MCF 10A (cell line): ENCODE measurements at regions not wholly inside any gene's neighbourhood (a gene's known extent, or its start where the extent isn't known, plus 50 kb on each side); places are given as distances from the start of the nearest gene placed in this dataset.
"Not testable (repeated sequence)": the region's sequence is repeated elsewhere in the genome, so short reads cannot be mapped to it uniquely, and the experiment has no call there.

ENCODE experiments used
- BruUV-seq: library from RNA; stranded (reverse); fragments of 400-500 nt; replicated peaks from 2 replicates; lab custom pipeline; 2021; lab: Mats Ljungman, UMichigan
- CTCF ChIA-PET: fragments of 300-600 bp; sonication (Branson Sonifier 250); formaldehyde crosslinking; extraction: SDS; loops from one replicate; lab custom pipeline; 2021; ENCODE audit warnings: antibody characterized with exemption, inconsistent platforms; lab: Yijun Ruan, JAX
- POLR2A ChIA-PET: fragments of 300-600, 350-650 bp; sonication (Branson Sonifier 250); formaldehyde crosslinking; extraction: SDS; loops from one replicate; lab custom pipeline; 2020; ENCODE audit warnings: antibody characterized with exemption, inconsistent platforms; lab: Yijun Ruan, JAX
- DNase-seq: peaks from one replicate; pipeline ENCODE4 v3.0.0-alpha.2; 2018; ENCODE audit not compliant: unreplicated experiment
- H3K27ac Mint-ChIP-seq: one replicate; pipeline ENCODE4 v1.8.0; 2022; ENCODE audit warnings: mild to moderate bottlenecking, low read depth, mixed read lengths; ENCODE audit not compliant: unreplicated experiment
- H3K27me3 Mint-ChIP-seq: one replicate; pipeline ENCODE4 v1.8.0; 2022; ENCODE audit warnings: mixed read lengths; ENCODE audit not compliant: insufficient read depth, unreplicated experiment
- H3K36me3 Mint-ChIP-seq: one replicate; pipeline ENCODE4 v1.8.0; 2022; ENCODE audit warnings: mild to moderate bottlenecking, moderate library complexity, mixed read lengths; ENCODE audit not compliant: insufficient read depth, unreplicated experiment
- H3K4me1 Mint-ChIP-seq: one replicate; pipeline ENCODE4 v1.8.0; 2022; ENCODE audit warnings: mixed read lengths; ENCODE audit not compliant: insufficient read depth, unreplicated experiment
- H3K4me3 Mint-ChIP-seq: one replicate; pipeline ENCODE4 v1.8.0; 2022; ENCODE audit warnings: mild to moderate bottlenecking, moderate library complexity, mixed read lengths; ENCODE audit not compliant: unreplicated experiment
- H3K9me3 Mint-ChIP-seq: one replicate; pipeline ENCODE4 v1.8.0; 2022; ENCODE audit warnings: mixed read lengths; ENCODE audit not compliant: unreplicated experiment
- intact Hi-C: fragments of 100-400 bp; cut with micrococcal nuclease; formaldehyde crosslinking; loops from 2 replicates; pipeline ENCODE4 v1.14.1; 2022

DNA sequence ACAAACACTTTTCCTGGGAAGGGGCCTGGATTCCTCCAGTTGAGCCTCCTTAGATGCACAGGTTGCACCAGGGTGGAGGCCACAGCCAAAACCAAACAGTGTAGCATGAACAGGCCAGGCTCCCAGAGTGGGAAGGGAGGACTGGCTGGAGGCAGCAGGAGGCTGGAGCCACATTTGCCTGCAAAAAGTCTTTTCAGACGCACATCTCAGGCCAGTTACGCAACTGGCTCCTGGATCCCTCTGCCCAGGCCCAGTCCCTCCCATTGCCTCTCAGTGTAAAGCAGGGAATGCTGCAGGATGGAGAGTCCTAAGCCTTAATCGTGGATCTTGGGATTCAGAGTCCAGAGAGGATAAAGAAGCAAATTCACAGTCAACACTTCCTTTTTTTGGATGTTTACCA, 305.1 kb upstream of the PLGLB1 start:
- H3K36me3 Mint-ChIP-seq, POLR2A ChIA-PET, BruUV-seq, intact Hi-C loops, DNase-seq, H3K4me3 Mint-ChIP-seq, H3K9me3 Mint-ChIP-seq, CTCF ChIA-PET, H3K27ac Mint-ChIP-seq, H3K4me1 Mint-ChIP-seq, H3K27me3 Mint-ChIP-seq: not testable (repeated sequence)

DNA sequence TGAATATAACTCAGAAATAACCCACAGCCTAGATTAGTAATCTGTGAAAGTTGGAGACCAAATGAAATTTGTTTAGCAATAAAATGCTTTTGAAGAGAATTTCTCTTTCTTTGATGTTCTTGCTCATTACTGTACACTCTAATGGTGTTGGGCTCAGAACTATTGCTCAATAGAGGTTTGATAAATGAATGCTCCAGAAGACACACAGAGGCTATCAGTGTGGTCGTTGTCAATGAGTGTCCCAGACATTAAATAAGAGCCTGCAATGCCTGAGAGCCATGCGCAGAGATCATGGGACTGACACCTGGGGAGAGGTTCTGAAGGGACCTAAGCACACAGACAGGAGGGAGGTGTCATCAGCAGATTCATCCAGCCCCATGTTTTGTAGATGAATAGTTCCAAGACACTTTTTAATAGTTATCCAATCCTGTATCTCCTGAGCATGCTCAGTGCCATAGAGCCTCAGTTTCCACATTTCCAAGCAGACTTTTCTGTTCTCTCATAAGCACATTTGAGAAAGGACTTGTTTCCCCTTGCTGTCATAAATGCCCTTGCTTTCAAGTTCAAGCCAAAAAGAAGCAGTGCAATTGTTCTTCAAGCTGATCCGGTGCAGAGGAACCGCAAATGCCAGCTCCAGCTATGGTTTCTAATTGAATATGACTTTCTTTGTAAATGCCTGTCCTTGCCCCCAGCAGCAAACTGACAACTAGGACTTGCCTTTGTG, 306.2 kb upstream of the PLGLB1 start:
- DNase-seq, H3K4me1 Mint-ChIP-seq, H3K9me3 Mint-ChIP-seq, H3K27me3 Mint-ChIP-seq, intact Hi-C loops, BruUV-seq, CTCF ChIA-PET, H3K36me3 Mint-ChIP-seq, H3K27ac Mint-ChIP-seq, H3K4me3 Mint-ChIP-seq, POLR2A ChIA-PET: not testable (repeated sequence)

DNA sequence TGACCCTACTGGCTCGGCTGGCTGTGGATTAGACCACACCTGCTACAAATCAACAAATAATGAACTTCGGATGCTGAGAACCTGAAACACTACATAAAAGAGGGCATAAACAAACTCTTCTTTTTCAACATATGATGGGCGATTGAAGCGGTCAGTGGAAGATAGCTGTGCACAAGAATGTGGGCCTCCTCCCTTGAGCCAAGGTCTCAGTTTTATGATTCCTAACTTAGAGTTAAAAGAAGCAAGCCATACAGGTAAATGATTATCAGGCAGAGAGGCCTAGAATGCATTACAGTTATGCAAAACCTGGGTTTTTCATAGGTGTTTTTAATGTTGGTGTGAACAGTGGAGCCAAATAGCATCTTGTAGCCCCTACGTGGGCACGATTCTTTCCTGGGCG, 307.9 kb upstream of the PLGLB1 start:
- CTCF ChIA-PET, POLR2A ChIA-PET, intact Hi-C loops, H3K9me3 Mint-ChIP-seq, H3K4me3 Mint-ChIP-seq, BruUV-seq, H3K4me1 Mint-ChIP-seq, DNase-seq, H3K27ac Mint-ChIP-seq, H3K27me3 Mint-ChIP-seq, H3K36me3 Mint-ChIP-seq: not testable (repeated sequence)

DNA sequence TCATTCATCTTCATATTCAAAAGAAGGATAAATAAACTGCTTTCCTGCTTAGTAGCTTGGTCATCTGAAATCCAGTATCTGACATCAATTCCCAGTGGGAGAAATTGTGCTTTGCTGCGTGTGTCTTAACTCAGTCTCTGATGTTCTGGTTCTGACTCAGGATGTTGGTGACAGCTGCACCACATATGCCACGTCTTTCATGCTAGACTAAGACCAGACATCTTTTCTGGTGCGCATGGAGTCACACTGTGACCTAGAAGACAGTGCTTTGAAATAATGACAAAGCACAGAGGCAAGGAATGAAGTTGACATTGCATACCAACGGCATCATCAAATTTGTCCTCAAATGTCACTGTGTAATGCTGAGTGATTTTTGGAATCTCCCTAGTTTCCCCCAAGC, 308.8 kb upstream of the PLGLB1 start:
- POLR2A ChIA-PET, H3K36me3 Mint-ChIP-seq, DNase-seq, H3K27me3 Mint-ChIP-seq, H3K9me3 Mint-ChIP-seq, BruUV-seq, intact Hi-C loops, H3K27ac Mint-ChIP-seq, H3K4me1 Mint-ChIP-seq, H3K4me3 Mint-ChIP-seq, CTCF ChIA-PET: not testable (repeated sequence)

DNA sequence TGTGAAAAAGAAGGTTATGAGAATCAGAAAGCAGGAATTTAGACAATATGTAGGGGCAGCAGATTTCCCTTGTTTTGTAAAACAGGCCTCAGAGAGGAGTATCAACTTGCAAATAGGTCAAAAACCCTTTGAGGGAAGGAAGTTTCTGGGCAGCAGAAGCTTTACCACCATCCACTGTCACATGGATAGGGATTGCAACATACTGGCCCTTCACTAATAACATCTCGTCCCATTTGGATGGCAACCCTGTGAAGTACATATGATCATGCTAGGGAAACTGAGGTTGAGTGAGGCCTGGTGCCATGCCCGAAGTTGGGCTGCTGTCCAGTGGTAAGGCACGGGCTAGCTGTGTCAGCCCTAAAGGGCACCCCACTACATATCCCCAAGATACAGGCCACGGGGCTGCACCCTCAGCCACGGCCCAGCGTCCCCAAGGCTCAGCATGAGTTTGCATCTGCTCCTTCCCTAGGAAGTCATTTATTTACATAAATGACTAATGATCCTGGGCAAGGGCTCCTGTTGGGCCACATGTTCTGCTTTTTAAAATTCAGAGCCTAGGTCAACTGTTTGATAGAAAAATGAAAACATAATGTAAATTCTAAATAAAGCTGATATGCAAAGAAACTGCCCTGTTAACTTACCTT, 310.4 kb upstream of the PLGLB1 start:
- POLR2A ChIA-PET, H3K9me3 Mint-ChIP-seq, H3K4me3 Mint-ChIP-seq, BruUV-seq, H3K36me3 Mint-ChIP-seq, intact Hi-C loops, H3K27ac Mint-ChIP-seq, H3K27me3 Mint-ChIP-seq, CTCF ChIA-PET, DNase-seq, H3K4me1 Mint-ChIP-seq: not testable (repeated sequence)

DNA sequence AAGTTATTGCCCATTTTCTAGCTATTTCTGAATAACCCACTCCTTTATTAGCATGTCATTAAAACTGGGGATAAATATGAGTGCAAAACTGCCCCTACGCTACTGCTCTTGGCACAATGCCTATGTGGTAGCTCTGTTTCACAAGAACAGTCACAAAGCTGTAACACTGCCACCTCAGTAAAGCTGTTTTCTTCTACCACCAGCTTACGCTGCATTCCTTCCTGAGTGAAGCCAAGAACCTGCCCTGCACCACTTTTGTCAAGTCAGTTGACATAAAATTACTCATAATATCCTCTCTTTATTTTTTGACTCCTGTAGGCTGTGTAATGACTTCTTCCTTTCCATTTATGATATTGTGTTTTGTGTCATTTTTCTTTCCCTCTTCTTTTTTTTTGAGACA, 313.2 kb upstream of the PLGLB1 start:
- DNase-seq, BruUV-seq, H3K27ac Mint-ChIP-seq, H3K4me3 Mint-ChIP-seq, H3K9me3 Mint-ChIP-seq, H3K4me1 Mint-ChIP-seq, CTCF ChIA-PET, H3K36me3 Mint-ChIP-seq, intact Hi-C loops, H3K27me3 Mint-ChIP-seq, POLR2A ChIA-PET: not testable (repeated sequence)

DNA sequence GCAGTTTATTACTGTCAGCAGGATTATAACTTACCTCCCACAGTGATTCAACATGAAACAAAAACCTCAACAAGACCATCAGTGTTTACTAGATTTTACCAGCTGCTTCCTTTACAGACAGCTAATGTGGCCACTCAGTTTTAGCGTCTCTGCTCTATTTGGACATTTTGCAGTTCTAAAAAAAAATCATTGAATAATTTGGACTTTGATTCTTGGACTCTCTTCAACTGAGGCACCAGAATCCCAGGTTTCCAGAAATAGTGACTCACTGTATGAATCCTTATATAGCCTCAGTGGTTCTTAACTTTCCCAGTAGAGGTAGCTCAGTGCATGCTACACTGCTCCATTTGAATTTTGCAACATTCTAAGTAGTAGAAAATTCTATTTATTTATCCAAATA, 317.4 kb upstream of the PLGLB1 start:
- H3K27me3 Mint-ChIP-seq, H3K4me1 Mint-ChIP-seq, POLR2A ChIA-PET, H3K27ac Mint-ChIP-seq, H3K36me3 Mint-ChIP-seq, intact Hi-C loops, H3K9me3 Mint-ChIP-seq, DNase-seq, H3K4me3 Mint-ChIP-seq, CTCF ChIA-PET, BruUV-seq: not testable (repeated sequence)
